Myocyte (in vitro differentiated cells): ENCODE measurements at regions not wholly inside any gene's neighbourhood (a gene's known extent, or its start where the extent isn't known, plus 50 kb on each side); places are given as distances from the start of the nearest gene placed in this dataset.
"Not testable (repeated sequence)": the region's sequence is repeated elsewhere in the genome, so short reads cannot be mapped to it uniquely, and the experiment has no call there.

ENCODE experiments used
- DNase-seq: peaks from one replicate; pipeline ENCODE4 v3.0.0-alpha.2; 2012; ENCODE audit warnings: low read depth

GRCh38 chr6:96743496-96743895 lies 93.8 kb downstream of the GPR63 start:
- DNase-seq: no peak

GRCh38 chr6:96742702-96743101 lies 94.6 kb downstream of the GPR63 start:
- no peak for DNase-seq

- DNase-seq: no peak
These were observed 101.9 kb downstream of the GPR63 start for GRCh38 chr6:96735332-96735731.

- no peak for DNase-seq
These were observed 110.1 kb downstream of the GPR63 start for GRCh38 chr6:96727144-96727543.

GRCh38 chr6:96725296-96725695 lies 112.0 kb downstream of the GPR63 start:
- no peak for DNase-seq

- no peak for DNase-seq
These were observed 112.6 kb downstream of the GPR63 start for GRCh38 chr6:96724641-96725040.

GRCh38 chr6:96723362-96723761 lies 113.9 kb downstream of the GPR63 start:
- no peak for DNase-seq

GRCh38 chr6:96721227-96721626 lies 116.0 kb downstream of the GPR63 start:
- peak; percentile 8 for DNase-seq

GRCh38 chr6:96716221-96716620 lies 121.1 kb downstream of the GPR63 start:
- DNase-seq: no peak

- DNase-seq: no peak
These were observed 121.7 kb downstream of the GPR63 start for GRCh38 chr6:96715608-96716007.

- DNase-seq: peak; percentile 22
These were observed 132.6 kb downstream of the GPR63 start for GRCh38 chr6:96704713-96705112.

- DNase-seq: no peak
These were observed 134.7 kb downstream of the GPR63 start for GRCh38 chr6:96702626-96703025.

GRCh38 chr6:96700915-96701314 lies 136.4 kb downstream of the GPR63 start:
- DNase-seq: no peak

GRCh38 chr6:96694429-96694828 lies 131.5 kb downstream of the FHL5 start:
- not testable (repeated sequence) for DNase-seq

GRCh38 chr6:96687121-96687520 lies 124.2 kb downstream of the FHL5 start:
- DNase-seq: peak; percentile 2

- DNase-seq: no peak
These were observed 122.8 kb downstream of the FHL5 start for GRCh38 chr6:96685702-96686101.

GRCh38 chr6:96683819-96684528 lies 121.0 kb downstream of the FHL5 start:
- no peak for DNase-seq

- no peak for DNase-seq
These were observed 119.1 kb downstream of the FHL5 start for GRCh38 chr6:96682017-96682416.

- peak; percentile 2 for DNase-seq
These were observed 112.7 kb downstream of the FHL5 start for GRCh38 chr6:96675597-96675996.
